ENCODE measurements at regions not wholly inside any gene's neighbourhood (a gene's known extent, or its start where the extent isn't known, plus 50 kb on each side); places are given as distances from the start of the nearest gene placed in this dataset.

DNA sequence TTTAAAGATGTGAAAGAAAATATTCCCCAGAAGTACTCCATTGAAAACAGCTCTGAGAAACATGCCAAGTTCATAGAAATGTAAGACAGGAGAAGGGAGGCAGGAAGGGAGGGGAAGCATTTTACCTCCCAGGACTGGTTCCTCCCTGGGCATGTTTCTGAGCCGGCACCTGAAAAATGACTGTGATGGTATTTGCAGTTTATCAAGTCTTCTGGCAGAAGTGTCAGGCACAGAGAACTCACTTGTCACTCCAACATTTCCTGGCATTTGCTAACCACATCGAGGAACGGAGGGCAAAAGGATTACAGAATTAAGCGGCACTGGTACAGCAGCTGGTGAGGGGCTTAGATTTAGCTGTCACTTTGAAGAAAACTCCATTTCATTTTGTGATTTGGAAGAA is 1054.0 kb downstream of the TUSC7 start:
- H3K27me3 Mint-ChIP-seq: no peaks in the 10 kb centered on the region
- intact Hi-C loops (cut with micrococcal nuclease): no loop called here
- H3K27ac Mint-ChIP-seq: no peak overlapping the region
- CTCF ChIA-PET: no interaction called here
- no peak overlapping the region for H3K4me3 Mint-ChIP-seq
- no peaks in the 10 kb centered on the region for H3K9me3 Mint-ChIP-seq
- H3K4me1 Mint-ChIP-seq: no peaks in the 10 kb centered on the region
- POLR2A ChIA-PET: no interaction called here
- ATAC-seq (ENCODE audit: low read depth) (no peak), DNase-seq (no peak)
- no peaks in the 10 kb centered on the region for H3K36me3 Mint-ChIP-seq (ENCODE audit: low read depth)
- TF ChIP-seq, protein P1, sequence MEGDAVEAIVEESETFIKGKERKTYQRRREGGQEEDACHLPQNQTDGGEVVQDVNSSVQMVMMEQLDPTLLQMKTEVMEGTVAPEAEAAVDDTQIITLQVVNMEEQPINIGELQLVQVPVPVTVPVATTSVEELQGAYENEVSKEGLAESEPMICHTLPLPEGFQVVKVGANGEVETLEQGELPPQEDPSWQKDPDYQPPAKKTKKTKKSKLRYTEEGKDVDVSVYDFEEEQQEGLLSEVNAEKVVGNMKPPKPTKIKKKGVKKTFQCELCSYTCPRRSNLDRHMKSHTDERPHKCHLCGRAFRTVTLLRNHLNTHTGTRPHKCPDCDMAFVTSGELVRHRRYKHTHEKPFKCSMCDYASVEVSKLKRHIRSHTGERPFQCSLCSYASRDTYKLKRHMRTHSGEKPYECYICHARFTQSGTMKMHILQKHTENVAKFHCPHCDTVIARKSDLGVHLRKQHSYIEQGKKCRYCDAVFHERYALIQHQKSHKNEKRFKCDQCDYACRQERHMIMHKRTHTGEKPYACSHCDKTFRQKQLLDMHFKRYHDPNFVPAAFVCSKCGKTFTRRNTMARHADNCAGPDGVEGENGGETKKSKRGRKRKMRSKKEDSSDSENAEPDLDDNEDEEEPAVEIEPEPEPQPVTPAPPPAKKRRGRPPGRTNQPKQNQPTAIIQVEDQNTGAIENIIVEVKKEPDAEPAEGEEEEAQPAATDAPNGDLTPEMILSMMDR (IDR thresholded peaks at IDR 0.05): no peak

DNA sequence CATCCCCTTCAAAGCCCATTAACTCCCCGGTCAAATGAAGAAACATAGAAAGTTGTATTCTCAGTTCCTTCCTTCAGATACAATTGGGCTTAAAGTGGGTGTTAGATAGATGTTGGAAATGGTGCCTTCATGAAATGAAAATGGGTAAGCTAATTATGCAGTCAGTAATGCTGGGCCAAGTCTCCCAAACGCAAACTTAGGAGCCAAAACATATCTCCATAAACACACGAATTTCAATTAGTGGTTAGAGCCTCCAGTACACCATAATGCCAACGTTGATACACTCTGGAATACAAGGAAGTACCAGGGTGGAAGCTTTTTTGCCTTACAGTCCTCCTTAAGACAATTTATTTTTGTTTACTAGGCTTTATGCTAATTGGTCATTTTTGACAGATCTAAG is 1059.0 kb downstream of the TUSC7 start:
- ChIA-PET CTCF (no interaction called here), POLR2A (no interaction called here)
- intact Hi-C loops (cut with micrococcal nuclease): no loop called here
- DNase-seq (no peak), ATAC-seq (ENCODE audit: low read depth) (no peak)
- TF ChIP-seq, protein P1 (IDR thresholded peaks at IDR 0.05): no peak
- Mint-ChIP-seq H3K4me3 (no peak overlapping the region), H3K27me3 (no peaks in the 10 kb centered on the region), H3K27ac (no peak overlapping the region), H3K36me3 (ENCODE audit: low read depth) (no peaks in the 10 kb centered on the region), H3K4me1 (no peaks in the 10 kb centered on the region), H3K9me3 (no peaks in the 10 kb centered on the region)

DNA sequence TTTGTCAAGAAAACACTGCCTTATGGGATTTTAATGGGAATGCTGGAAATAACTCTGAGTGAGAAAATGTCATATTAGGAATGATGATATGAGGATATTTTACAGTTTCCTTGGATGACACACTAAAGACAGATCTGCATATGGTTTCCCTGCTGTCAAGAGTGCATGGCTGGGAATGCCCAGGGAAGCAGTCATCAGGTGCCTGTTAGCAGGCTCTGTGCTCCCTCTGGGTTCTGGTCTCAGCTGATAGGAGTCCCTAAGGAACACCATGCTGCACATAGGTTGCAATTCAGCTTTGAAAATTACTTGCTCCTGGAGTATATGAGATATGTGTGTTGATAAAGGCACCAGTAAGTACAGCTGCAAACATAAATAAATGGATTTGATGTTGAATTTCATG is 1064.6 kb downstream of the TUSC7 start:
- intact Hi-C loops (cut with micrococcal nuclease): no loop called here
- CTCF ChIA-PET: no interaction called here
- no peak overlapping the region for H3K4me3 Mint-ChIP-seq
- DNase-seq: no peak
- H3K27ac Mint-ChIP-seq: no peak overlapping the region
- no peaks in the 10 kb centered on the region for H3K27me3 Mint-ChIP-seq
- H3K4me1 Mint-ChIP-seq: no peaks in the 10 kb centered on the region
- TF ChIP-seq, protein P1 (IDR thresholded peaks at IDR 0.05): no peak
- POLR2A ChIA-PET: no interaction called here
- no peaks in the 10 kb centered on the region for H3K36me3 Mint-ChIP-seq (ENCODE audit: low read depth)
- peaks cover 3% of the 10 kb centered on the region for H3K9me3 Mint-ChIP-seq
- no peak for ATAC-seq (ENCODE audit: low read depth)

DNA sequence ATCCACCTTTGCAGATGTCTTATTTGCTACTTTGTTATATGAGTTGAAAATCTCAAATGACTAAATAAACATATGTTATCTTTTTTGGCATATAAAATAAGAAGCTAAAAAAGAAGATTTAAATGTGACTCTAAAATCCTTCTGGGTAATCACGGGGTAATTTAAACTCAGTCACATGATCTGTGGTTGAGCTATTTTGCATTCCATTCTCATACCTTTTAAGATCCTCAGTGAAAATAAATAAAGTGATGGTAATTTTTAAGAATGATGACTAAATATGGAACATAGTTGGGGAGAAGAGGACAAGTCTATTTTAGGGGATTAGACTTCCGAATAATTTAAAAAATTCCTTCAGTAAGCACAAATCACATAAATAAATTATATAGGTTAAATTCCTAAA is 1076.8 kb downstream of the TUSC7 start:
- no peaks in the 10 kb centered on the region for H3K9me3 Mint-ChIP-seq
- no peaks in the 10 kb centered on the region for H3K27me3 Mint-ChIP-seq
- TF ChIP-seq, protein P1 (IDR thresholded peaks at IDR 0.05): no peak
- H3K27ac Mint-ChIP-seq: no peak overlapping the region
- POLR2A ChIA-PET: no interaction called here
- CTCF ChIA-PET: no interaction called here
- H3K4me1 Mint-ChIP-seq: no peaks in the 10 kb centered on the region
- H3K4me3 Mint-ChIP-seq: no peak overlapping the region
- H3K36me3 Mint-ChIP-seq (ENCODE audit: low read depth): no peaks in the 10 kb centered on the region
- ATAC-seq (ENCODE audit: low read depth) (no peak), DNase-seq (no peak)
- intact Hi-C loops (cut with micrococcal nuclease): no loop called here

DNA sequence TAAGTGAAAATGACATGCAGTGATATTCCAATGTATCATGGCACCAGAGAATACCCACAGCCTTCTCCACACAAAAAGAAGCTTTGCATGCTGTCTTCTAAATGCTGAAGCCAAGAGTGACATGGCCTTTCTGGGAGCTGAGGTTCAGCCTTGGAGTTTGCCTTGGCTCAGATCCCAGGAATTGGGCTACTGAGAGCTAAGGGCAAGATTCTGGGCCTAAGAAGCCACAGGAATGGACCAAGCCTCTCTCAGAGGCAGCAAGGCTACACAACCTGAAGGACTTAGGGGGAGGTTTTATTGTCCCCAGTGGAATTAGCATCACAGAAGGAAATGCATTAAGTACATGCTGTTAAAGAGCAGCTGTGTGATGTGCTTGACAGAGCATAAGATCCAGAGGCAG is 1078.5 kb downstream of the TUSC7 start:
- intact Hi-C loops (cut with micrococcal nuclease): no loop called here
- ATAC-seq (ENCODE audit: low read depth): no peak
- no peaks in the 10 kb centered on the region for H3K9me3 Mint-ChIP-seq

More for the DNA sequence above, 1078.5 kb downstream of the TUSC7 start:
- POLR2A ChIA-PET: no interaction called here
- H3K27ac Mint-ChIP-seq: no peak overlapping the region
- no peaks in the 10 kb centered on the region for H3K4me1 Mint-ChIP-seq
- CTCF ChIA-PET: no interaction called here
- no peaks in the 10 kb centered on the region for H3K36me3 Mint-ChIP-seq (ENCODE audit: low read depth)
- H3K27me3 Mint-ChIP-seq: no peaks in the 10 kb centered on the region
- no peak overlapping the region for H3K4me3 Mint-ChIP-seq
- TF ChIP-seq, protein P1 (IDR thresholded peaks at IDR 0.05): no peak
- no peak for DNase-seq
